PFSK-1 (cell line): ENCODE measurements at regions not wholly inside any gene's neighbourhood (a gene's known extent, or its start where the extent isn't known, plus 50 kb on each side); places are given as distances from the start of the nearest gene placed in this dataset.

Experiments
- SIN3A ChIP-seq: IDR thresholded peaks from 2 replicates; pipeline ENCODE4 v1.6.1; 2012; ENCODE audit warnings: mild to moderate bottlenecking, low read length, moderate library complexity, borderline replicate concordance; ENCODE audit not compliant: insufficient read depth
- TF ChIP-seq, protein P1 (sequence below), 2 experiments: IDR thresholded peaks; 2 replicates each; pipeline versions ENCODE4 v1.6.1 to v1.8.0; 2011 to 2012; ENCODE audit warnings: low read depth in 2 of 2, low read length in 2 of 2, control low read depth in 1 of 2, inconsistent platforms in 1 of 2, mild to moderate bottlenecking in 1 of 2, moderate library complexity in 1 of 2; ENCODE audit not compliant: insufficient read depth in 1 of 2

- TF ChIP-seq, protein P1, sequence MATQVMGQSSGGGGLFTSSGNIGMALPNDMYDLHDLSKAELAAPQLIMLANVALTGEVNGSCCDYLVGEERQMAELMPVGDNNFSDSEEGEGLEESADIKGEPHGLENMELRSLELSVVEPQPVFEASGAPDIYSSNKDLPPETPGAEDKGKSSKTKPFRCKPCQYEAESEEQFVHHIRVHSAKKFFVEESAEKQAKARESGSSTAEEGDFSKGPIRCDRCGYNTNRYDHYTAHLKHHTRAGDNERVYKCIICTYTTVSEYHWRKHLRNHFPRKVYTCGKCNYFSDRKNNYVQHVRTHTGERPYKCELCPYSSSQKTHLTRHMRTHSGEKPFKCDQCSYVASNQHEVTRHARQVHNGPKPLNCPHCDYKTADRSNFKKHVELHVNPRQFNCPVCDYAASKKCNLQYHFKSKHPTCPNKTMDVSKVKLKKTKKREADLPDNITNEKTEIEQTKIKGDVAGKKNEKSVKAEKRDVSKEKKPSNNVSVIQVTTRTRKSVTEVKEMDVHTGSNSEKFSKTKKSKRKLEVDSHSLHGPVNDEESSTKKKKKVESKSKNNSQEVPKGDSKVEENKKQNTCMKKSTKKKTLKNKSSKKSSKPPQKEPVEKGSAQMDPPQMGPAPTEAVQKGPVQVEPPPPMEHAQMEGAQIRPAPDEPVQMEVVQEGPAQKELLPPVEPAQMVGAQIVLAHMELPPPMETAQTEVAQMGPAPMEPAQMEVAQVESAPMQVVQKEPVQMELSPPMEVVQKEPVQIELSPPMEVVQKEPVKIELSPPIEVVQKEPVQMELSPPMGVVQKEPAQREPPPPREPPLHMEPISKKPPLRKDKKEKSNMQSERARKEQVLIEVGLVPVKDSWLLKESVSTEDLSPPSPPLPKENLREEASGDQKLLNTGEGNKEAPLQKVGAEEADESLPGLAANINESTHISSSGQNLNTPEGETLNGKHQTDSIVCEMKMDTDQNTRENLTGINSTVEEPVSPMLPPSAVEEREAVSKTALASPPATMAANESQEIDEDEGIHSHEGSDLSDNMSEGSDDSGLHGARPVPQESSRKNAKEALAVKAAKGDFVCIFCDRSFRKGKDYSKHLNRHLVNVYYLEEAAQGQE (IDR thresholded peaks at IDR 0.05; ENCODE audit: insufficient read depth in 1 of 2, low read depth in 2 of 2, low read length in 2 of 2) = no peak
- no peak for TF ChIP-seq SIN3A
Observed at GRCh38 chr14:55899531-55899930, 218.7 kb upstream of the PELI2 start.
